HG02840 (cell line): ENCODE measurements at regions not wholly inside any gene's neighbourhood (a gene's known extent, or its start where the extent isn't known, plus 50 kb on each side); places are given as distances from the start of the nearest gene placed in this dataset.
"Not testable (repeated sequence)": the region's sequence is repeated elsewhere in the genome, so short reads cannot be mapped to it uniquely, and the experiment has no call there.

Experiments
- ATAC-seq: cut with Tn5 transposase; IDR thresholded peaks from one replicate; pipeline ENCODE4 v1.9.1; 2021; ENCODE audit warnings: mild to moderate bottlenecking, moderate library complexity, moderate number of reproducible peaks; ENCODE audit not compliant: unreplicated experiment, low FRiP score

- not testable (repeated sequence) for ATAC-seq
These were observed 216.3 kb upstream of the CCL2 start for GRCh38 chr17:34038786-34039185.

DNA sequence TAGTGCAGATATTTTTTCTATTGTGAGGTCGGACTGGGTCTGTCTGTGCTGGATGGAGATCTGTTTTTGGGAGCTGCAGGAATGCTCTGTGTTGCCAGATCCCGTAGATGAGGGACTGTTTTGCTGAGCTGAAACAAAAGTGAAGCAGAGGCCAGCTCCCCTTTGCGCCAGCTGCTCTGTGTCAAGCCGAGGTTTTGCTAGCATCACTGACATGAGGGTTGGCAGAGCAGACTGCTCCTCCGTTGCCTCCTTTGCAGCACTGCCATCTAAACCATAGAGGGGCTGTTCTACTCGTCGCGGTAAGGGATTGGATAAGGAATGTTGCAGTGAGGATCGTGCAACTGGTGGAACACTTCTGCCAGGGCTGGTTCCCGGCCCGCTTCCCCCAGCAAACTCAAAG, 215.9 kb upstream of the CCL2 start:
- not testable (repeated sequence) for ATAC-seq

DNA sequence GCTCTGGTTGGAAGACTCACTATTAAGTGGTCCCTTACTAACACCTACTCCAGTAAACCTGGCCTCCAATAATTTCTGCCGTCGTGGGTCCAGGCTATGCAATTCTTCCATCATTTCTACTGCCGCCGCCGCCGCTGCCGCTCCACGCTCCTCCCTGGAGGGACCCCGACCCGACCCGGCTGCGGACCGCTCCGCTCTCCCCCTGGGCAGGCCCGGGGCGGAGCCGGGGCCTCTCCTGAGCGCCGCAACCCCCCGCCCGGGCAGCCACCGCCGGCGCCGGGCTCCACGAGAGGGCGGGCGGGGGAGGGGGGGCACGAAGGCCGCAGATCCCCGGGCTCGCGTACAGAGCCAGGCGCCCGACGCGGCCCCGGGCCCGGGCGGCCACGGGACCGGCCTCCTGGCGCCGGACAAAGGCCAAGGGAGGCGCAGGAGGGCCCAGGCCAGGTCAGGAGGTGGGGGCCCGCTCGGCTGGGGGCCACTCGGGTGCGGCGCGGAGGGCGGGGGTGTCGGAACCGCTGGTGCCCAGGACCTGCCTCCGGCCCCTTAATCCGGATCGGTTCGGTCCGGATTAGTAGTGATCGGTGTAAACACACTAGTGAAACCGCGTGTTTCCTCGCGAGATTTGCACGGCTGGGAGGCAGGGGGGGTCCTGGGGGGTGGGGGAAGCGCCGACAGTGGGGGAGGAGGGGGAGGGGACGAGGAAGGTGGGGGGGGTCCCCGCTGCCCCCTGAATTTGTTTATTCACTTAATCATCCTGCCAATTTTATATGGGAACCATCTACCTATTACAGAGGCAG, 215.1 kb upstream of the CCL2 start:
- ATAC-seq, result not testable (repeated sequence)

DNA sequence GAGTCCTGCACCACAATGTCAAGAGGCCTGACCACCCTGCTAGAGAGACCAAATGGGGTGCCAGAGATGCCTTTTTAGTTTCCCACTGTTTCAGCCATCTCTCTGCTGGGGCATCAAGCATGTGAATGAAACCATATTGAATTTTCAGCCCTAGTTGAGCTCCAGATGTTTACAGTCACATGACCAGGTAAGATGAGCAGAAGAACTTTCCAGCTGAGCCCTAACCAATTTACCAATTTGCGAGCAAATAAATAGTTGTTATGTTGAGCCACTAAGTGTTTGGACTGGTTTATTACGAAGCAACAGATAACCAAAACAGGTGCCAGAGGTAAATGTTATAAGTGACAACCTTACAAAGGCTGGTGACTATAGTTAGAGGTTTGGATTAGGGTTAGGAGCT, 209.1 kb upstream of the CCL2 start:
- ATAC-seq, result no peak

GRCh38 chr17:34051046-34051445, 204.0 kb upstream of the CCL2 start:
- ATAC-seq, result no peak

DNA sequence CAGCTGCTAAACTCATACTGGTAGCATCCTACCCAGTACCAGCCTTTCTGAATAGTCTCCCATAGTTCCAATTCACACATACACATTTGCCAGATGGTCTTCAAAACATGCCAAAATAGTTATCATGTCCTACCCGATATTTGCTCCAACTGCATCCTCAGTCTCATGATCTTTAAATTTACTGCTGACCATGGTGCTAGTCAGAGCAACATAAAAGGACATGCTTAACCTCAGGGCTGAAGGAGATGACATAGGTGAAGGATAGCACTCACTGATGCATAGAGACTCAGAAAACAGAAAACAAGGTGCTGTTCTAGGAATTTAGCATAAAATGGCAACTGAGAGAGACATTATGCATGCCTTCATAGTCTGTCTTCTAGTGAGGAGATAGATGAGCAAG, 200.6 kb upstream of the CCL2 start:
- ATAC-seq, result no peak

DNA sequence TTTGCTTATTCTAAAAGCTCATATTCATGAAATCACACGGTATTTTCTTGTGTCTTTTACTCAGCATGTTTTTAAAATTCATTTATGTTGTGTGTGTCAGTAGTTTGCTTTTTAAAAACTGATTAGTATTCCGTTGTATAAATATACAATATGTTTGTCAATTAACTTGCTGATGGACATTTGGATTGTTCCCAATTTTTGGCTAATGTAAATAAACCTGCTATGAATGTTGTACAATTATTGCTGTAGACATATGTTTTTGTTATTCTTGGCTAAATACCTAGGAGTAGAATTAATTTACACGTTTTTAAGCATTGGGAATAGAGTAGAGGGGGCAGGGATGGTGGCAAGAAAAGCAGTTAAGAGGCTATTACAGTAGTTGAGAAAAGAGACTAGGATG, 199.5 kb upstream of the CCL2 start:
- no peak for ATAC-seq

- ATAC-seq, result no peak
These were observed 195.5 kb upstream of the CCL2 start for GRCh38 chr17:34059423-34060220.

GRCh38 chr17:34066528-34066927, 188.6 kb upstream of the CCL2 start:
- ATAC-seq, result no peak

- no peak for ATAC-seq
These were observed 188.1 kb upstream of the CCL2 start for GRCh38 chr17:34067011-34067410.

GRCh38 chr17:34068571-34068970, 186.5 kb upstream of the CCL2 start:
- no peak for ATAC-seq

DNA sequence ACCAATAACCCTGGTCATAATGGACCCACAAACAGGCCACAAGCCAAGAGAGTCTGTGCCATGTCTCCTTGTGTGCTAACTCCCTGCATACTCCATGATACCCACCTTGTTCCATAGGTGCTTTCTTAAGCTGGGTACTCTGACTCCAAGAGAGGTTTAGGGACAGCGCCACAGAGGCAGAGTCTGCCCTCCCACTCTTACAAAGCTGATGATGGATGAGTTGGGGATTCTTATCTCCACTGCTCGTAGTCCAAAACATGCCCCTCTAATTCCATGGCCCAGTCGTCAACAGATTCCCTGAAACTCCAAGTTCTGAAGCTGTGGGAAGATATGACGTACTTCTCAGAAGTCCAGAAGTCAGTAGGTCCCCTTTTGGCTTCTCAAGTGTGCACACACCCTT, 184.4 kb upstream of the CCL2 start:
- no peak for ATAC-seq

GRCh38 chr17:34071886-34072420, 183.1 kb upstream of the CCL2 start:
- no peak for ATAC-seq

- ATAC-seq, result no peak
These were observed 180.0 kb upstream of the CCL2 start for GRCh38 chr17:34075076-34075475.

DNA sequence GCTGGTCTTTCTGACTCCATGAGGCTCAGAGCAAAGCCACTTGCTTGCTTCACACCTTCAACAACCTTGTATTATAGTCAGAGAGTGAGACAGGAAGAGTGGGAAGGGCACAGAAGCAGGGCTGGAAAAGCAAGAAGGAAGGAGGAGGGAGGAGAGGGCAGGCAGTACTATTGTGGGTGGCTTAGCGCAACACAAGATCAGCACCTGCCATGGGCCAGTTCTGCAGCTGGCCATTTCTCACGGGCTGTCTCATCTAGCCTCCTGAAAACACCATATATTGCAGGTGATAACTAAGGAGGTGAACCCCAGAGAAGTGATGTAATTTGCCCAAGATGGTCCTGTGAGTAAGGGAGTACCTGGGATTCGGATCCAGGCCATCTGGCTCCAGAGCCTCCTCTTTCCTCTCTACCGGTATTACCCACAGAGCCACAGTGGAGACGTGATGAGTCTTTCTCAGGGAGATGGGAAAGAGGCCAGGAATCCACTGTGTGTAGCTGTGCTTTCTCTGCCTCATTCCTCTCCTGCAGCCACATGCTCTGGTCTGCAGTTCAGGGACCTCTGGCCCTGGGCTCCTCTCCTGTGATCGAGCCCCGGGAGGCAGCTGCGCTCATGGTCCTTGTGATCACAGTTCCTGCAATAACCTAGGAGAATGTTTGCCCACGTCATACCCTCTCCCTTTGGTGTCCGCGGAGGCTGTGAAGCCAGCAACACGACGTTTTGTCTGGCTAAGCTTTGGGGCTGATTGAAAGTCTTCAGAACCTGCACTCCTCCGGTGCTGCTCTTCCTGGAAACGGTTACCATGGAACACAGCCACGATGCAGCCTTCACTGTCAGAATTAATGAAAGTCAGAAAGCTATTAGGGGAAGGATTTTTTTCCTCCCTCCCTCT, 178.1 kb upstream of the CCL2 start:
- ATAC-seq, result no peak

DNA sequence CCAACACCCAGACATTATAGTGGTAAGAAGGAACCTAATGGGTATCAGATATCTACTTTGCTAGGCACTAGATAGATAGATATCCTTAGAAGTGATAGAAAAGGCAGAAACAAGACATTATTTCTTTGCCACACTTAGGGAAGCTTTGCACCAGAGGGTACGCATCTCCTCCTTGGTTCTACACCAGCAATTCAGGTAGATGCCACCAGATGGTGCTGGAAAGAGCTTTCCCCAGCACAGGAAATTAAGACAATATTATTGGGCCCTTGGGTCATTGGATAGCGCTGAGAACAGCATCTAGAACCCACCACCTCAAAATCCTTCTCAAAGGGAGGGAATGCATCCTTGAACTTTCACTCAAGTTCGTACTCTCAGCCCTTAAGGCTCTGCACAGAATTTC, 173.8 kb upstream of the CCL2 start:
- no peak for ATAC-seq

DNA sequence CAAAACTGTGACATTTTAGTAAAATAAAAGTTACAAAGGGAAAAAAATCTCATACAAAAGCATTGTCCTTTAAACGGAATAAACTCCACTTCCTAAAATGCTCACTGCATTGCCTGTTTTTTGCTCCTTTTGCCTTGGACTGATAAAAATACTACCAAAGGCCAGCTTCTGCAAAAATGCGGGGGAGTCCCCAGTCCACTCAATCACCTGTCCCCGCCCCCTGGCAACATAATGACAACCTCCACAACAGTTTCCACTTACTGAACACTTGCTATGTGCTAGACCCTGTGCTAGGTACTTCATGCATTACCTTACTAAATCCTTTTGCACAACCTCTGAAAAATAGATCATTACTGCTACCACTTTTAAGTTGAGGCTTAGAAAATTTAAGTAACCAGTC, 172.7 kb upstream of the CCL2 start:
- no peak for ATAC-seq

GRCh38 chr17:34089042-34089441, 166.0 kb upstream of the CCL2 start:
- not testable (repeated sequence) for ATAC-seq

DNA sequence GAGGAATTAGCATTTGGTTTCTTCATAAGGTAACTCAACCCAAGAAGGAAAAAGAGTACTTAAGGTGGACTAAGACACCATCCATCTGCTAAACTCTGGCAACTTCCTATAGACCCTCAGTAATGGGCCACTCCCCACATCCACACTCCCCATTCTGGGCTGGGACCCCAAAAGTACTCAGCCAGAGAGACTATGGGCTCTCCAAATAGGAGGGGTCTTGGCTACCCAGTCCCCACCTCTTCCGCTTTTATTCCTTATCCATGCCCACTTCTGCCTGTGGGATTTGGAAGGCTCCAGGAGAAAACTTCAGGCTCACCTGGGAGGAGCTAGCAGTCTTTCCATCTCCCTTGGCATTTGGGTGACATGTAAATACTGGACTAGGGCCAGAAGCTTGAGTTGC, 164.5 kb upstream of the CCL2 start:
- no peak for ATAC-seq

DNA sequence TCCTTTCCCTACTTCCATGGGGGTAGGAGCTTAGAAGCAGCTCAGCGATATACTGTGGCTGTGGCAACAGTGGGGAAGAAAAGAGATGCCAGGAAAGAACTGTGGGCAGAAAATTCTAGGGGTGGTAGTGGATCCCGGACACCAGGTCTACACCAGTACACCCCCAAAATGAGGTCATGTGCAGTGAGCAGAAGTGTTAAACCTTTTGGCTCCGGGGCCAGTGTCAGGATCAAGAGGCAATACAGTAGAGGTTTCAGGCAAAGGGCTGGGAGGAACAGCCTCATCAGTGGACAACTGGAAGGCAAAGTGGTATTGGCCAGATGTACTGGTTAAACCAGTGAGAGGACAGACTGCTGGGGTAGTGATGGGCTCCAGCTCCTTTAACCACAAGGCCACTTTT, 163.1 kb upstream of the CCL2 start:
- ATAC-seq, result no peak

DNA sequence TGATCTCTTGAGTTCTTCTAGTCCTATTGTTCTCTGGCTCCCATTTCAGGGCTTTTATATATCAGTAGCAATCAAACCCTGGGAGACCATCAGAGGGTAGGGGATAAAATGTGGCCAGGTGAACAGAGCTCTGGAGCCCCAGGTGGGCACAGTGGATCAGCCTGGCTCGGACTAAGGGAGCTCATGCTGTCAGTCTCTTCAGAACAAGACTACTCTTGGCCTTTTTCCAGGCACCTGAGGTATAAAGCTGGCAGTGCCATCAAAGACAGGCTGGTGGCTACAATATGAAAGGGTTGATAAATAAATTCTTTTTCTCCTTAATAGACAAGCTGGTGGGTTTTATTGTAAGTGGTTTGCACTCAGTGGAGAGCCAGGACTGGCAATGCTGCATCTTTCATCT, 160.0 kb upstream of the CCL2 start:
- ATAC-seq, result no peak
